Endodermal cell (in vitro differentiated cells): ENCODE measurements at regions not wholly inside any gene's neighbourhood (a gene's known extent, or its start where the extent isn't known, plus 50 kb on each side); places are given as distances from the start of the nearest gene placed in this dataset.
A peak's percentile ranks its signal among the peaks of the same experiment; 100 is the strongest.

Source experiments
- DNase-seq: peaks from one replicate; pipeline ENCODE4 v3.0.0-alpha.2; 2017
- H3K27ac ChIP-seq: 2 replicates; pipeline ENCODE4 v1.5.1; 2013; ENCODE audit warnings: mild to moderate bottlenecking, low read depth, low read length, moderate library complexity
- H3K27me3 ChIP-seq: 2 replicates; pipeline ENCODE4 v1.6.1; 2013; ENCODE audit warnings: mild to moderate bottlenecking, low read length, moderate library complexity; ENCODE audit not compliant: insufficient read depth, control insufficient read depth, poor library complexity, severe bottlenecking
- H3K36me3 ChIP-seq: 2 replicates; pipeline ENCODE4 v1.7.0; 2013; ENCODE audit warnings: mild to moderate bottlenecking, low read length, moderate library complexity; ENCODE audit not compliant: control insufficient read depth, insufficient read depth
- H3K4me1 ChIP-seq: one replicate; pipeline ENCODE4 v1.7.0; 2013; ENCODE audit warnings: low read length; ENCODE audit not compliant: control insufficient read depth, insufficient read depth
- H3K4me3 ChIP-seq: 2 replicates; pipeline ENCODE4 v1.5.1; 2013; ENCODE audit warnings: mild to moderate bottlenecking, low read length, moderate library complexity
- H3K9ac ChIP-seq: 2 replicates; pipeline ENCODE4 v1.6.1; 2013; ENCODE audit warnings: mild to moderate bottlenecking, low read length, moderate library complexity; ENCODE audit not compliant: poor library complexity, severe bottlenecking; ENCODE audit errors: extremely low read depth
- H3K9me3 ChIP-seq: 2 replicates; pipeline ENCODE4 v1.6.1; 2013; ENCODE audit warnings: mild to moderate bottlenecking, low read length, moderate library complexity; ENCODE audit not compliant: control insufficient read depth
- H3K27ac Mint-ChIP-seq: 2 replicates; pipeline ENCODE4 v1.8.0; 2020; ENCODE audit warnings: mixed read lengths
- H3K27me3 Mint-ChIP-seq: 2 replicates; pipeline ENCODE4 v1.8.0; 2021; ENCODE audit warnings: mild to moderate bottlenecking, mixed read lengths; ENCODE audit not compliant: insufficient read depth
- H3K36me3 Mint-ChIP-seq: 2 replicates; pipeline ENCODE4 v1.8.0; 2020; ENCODE audit warnings: low read depth, mixed read lengths
- H3K4me1 Mint-ChIP-seq: 2 replicates; pipeline ENCODE4 v1.8.0; 2020; ENCODE audit warnings: mixed read lengths
- H3K4me3 Mint-ChIP-seq: 2 replicates; pipeline ENCODE4 v1.8.0; 2020; ENCODE audit warnings: mild to moderate bottlenecking, moderate library complexity, mixed read lengths
- H3K9me3 Mint-ChIP-seq: 2 replicates; pipeline ENCODE4 v1.8.0; 2020; ENCODE audit warnings: mild to moderate bottlenecking, mixed read lengths
- CTCF ChIP-seq: fragments of 200-600 bp; sonication (generic); conservative IDR thresholded peaks from 2 replicates; pipeline ENCODE4 v1.5.0; 2021; ENCODE audit warnings: antibody characterized with exemption, mild to moderate bottlenecking
- WGBS, 2 experiments: methylation state at CpG; one replicate each; pipeline versions ENCODE4 v1.1.5 to v1.1.7; 2013; ENCODE audit warnings: missing lambda C conversion rate in 2 of 2, mixed read lengths in 1 of 2; ENCODE audit not compliant: insufficient coverage in 1 of 2, insufficient read length in 1 of 2; 5-methylcytosine and 5-hydroxymethylcytosine counted together

- H3K36me3 ChIP-seq = no peaks in the 10 kb centered on the region
- no peaks in the 10 kb centered on the region for H3K4me1 Mint-ChIP-seq
- H3K27me3 Mint-ChIP-seq = peaks cover 6% of the 10 kb centered on the region
- no peak overlapping the region for H3K9ac ChIP-seq
- DNase-seq = no peak
- H3K4me1 ChIP-seq = no peaks in the 10 kb centered on the region
- no peak overlapping the region for H3K4me3 Mint-ChIP-seq
- H3K9me3 ChIP-seq = peaks cover 32% of the 10 kb centered on the region
- no peak overlapping the region for H3K27ac ChIP-seq
- WGBS, 2 experiments = 80 to 93% methylated on average over 2 of the region's 2 CpGs
- no peak overlapping the region for H3K4me3 ChIP-seq
- peaks cover 18% of the 10 kb centered on the region for H3K9me3 Mint-ChIP-seq
- no peaks in the 10 kb centered on the region for H3K27me3 ChIP-seq
- no peak overlapping the region for H3K27ac Mint-ChIP-seq
- no peaks in the 10 kb centered on the region for H3K36me3 Mint-ChIP-seq
- no peak for TF ChIP-seq CTCF
Measured at GRCh38 chr2:237020090-237020489, 65.6 kb upstream of the COPS8 start.

GRCh38 chr2:237022533-237022932, 63.2 kb upstream of the COPS8 start:
- H3K27ac Mint-ChIP-seq = no peak overlapping the region

GRCh38 chr2:237024255-237024654, 61.4 kb upstream of the COPS8 start:
- DNase-seq = no peak
- no peaks in the 10 kb centered on the region for H3K36me3 Mint-ChIP-seq
- peaks cover 4% of the 10 kb centered on the region for H3K4me1 Mint-ChIP-seq
- peak overlapping the region; percentile 55 for H3K4me3 ChIP-seq
- no peak overlapping the region for H3K27ac ChIP-seq
- no peaks in the 10 kb centered on the region for H3K27me3 ChIP-seq
- H3K9me3 Mint-ChIP-seq = peaks cover 6% of the 10 kb centered on the region
- H3K27me3 Mint-ChIP-seq = peaks cover 6% of the 10 kb centered on the region
- no peak overlapping the region for H3K4me3 Mint-ChIP-seq
- no peaks in the 10 kb centered on the region for H3K4me1 ChIP-seq
- no peak overlapping the region for H3K27ac Mint-ChIP-seq
- no peaks in the 10 kb centered on the region for H3K36me3 ChIP-seq
- H3K9ac ChIP-seq = no peak overlapping the region
- peaks cover 12% of the 10 kb centered on the region for H3K9me3 ChIP-seq
- no peak for TF ChIP-seq CTCF

More at GRCh38 chr2:237022533-237022932, 63.2 kb upstream of the COPS8 start:
- Mint-ChIP-seq H3K4me1 (peaks cover under 1% of the 10 kb centered on the region), H3K36me3 (no peaks in the 10 kb centered on the region), H3K4me3 (no peak overlapping the region), H3K27me3 (peaks cover 6% of the 10 kb centered on the region), H3K9me3 (peaks cover 6% of the 10 kb centered on the region)
- DNase-seq = no peak
- peaks cover 12% of the 10 kb centered on the region for H3K9me3 ChIP-seq
- no peaks in the 10 kb centered on the region for H3K4me1 ChIP-seq
- H3K27ac ChIP-seq = no peak overlapping the region
- H3K27me3 ChIP-seq = no peaks in the 10 kb centered on the region
- no peak overlapping the region for H3K4me3 ChIP-seq
- TF ChIP-seq CTCF = no peak
- H3K9ac ChIP-seq = no peak overlapping the region
- WGBS, 2 experiments = 92 to 97% methylated on average over 7 to 8 of the region's 8 CpGs
- H3K36me3 ChIP-seq = no peaks in the 10 kb centered on the region
